ENCODE measurements at regions not wholly inside any gene's neighbourhood (a gene's known extent, or its start where the extent isn't known, plus 50 kb on each side); places are given as distances from the start of the nearest gene placed in this dataset.

- no peak for DNase-seq (ENCODE audit: low spot score)
Measured at GRCh38 chr11:104246590-104246989, 82.6 kb upstream of the PDGFD start.

GRCh38 chr11:104238916-104239315 is 75.0 kb upstream of the PDGFD start:
- DNase-seq (ENCODE audit: low spot score) = no peak

- no peak for DNase-seq (ENCODE audit: low spot score)
Measured at GRCh38 chr11:104225047-104225446, 61.1 kb upstream of the PDGFD start.

- peak; percentile 5 for DNase-seq (ENCODE audit: low spot score)
Measured at GRCh38 chr11:104222464-104222863, 58.5 kb upstream of the PDGFD start.

GRCh38 chr11:104221455-104221854 is 57.5 kb upstream of the PDGFD start:
- DNase-seq (ENCODE audit: low spot score) = no peak

GRCh38 chr11:104219096-104219495 is 55.1 kb upstream of the PDGFD start:
- DNase-seq (ENCODE audit: low spot score) = no peak

GRCh38 chr11:104214517-104214916 is 50.6 kb upstream of the PDGFD start:
- no peak for DNase-seq (ENCODE audit: low spot score)
